Dendritic cell treated with granulocyte-macrophage colony-stimulating factor and Interleukin-4, amounts not matched to agents 40 ng/mL and 50 ng/mL, for 4 days (primary cell): ENCODE measurements at regions not wholly inside any gene's neighbourhood (a gene's known extent, or its start where the extent isn't known, plus 50 kb on each side); places are given as distances from the start of the nearest gene placed in this dataset.

Experiments used
- H3K27ac Mint-ChIP-seq: one replicate; pipeline ENCODE4 v1.8.0; 2022; ENCODE audit warnings: mild to moderate bottlenecking, mixed read lengths
- H3K27me3 Mint-ChIP-seq: one replicate; pipeline ENCODE4 v1.8.0; 2022; ENCODE audit warnings: mild to moderate bottlenecking, mixed read lengths
- H3K36me3 Mint-ChIP-seq: one replicate; pipeline ENCODE4 v1.8.0; 2022; ENCODE audit warnings: low read depth, mixed read lengths
- H3K4me1 Mint-ChIP-seq: one replicate; pipeline ENCODE4 v1.8.0; 2022; ENCODE audit warnings: low read depth, mixed read lengths
- H3K4me3 Mint-ChIP-seq: one replicate; pipeline ENCODE4 v1.8.0; 2022; ENCODE audit warnings: mild to moderate bottlenecking, moderate library complexity, mixed read lengths
- H3K9me3 Mint-ChIP-seq: one replicate; pipeline ENCODE4 v1.8.0; 2022; ENCODE audit warnings: mixed read lengths
- intact Hi-C: fragments of 100-400 bp; cut with micrococcal nuclease; formaldehyde crosslinking; loops from one replicate; pipeline ENCODE4 v1.15.0; 2022

DNA sequence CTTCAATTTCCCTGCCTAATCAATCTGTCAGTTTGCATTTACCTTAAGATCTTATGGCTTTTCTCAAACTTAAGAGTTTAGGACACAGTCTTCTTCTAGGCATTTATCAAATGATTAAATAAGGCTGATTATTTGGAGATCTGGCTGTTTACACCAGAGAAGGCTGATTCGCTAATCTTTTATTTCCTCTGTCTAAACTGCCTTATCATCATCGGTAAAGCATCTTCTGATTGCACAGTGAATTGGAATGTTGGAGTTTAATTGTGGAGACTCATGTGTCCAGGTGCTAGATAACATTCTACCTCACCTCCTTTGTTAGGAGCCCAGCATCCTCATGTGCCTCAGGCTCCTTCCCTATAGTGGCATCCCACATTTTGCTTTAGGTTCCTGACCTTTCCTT lies 100.3 kb upstream of the DDIT4L start:
- H3K27ac Mint-ChIP-seq, result no peak overlapping the region
- no peaks in the 10 kb centered on the region for H3K4me1 Mint-ChIP-seq
- intact Hi-C loops, result no loop called here
- no peak overlapping the region for H3K4me3 Mint-ChIP-seq
- H3K27me3 Mint-ChIP-seq, result no peaks in the 10 kb centered on the region
- no peaks in the 10 kb centered on the region for H3K36me3 Mint-ChIP-seq
- H3K9me3 Mint-ChIP-seq, result no peaks in the 10 kb centered on the region

DNA sequence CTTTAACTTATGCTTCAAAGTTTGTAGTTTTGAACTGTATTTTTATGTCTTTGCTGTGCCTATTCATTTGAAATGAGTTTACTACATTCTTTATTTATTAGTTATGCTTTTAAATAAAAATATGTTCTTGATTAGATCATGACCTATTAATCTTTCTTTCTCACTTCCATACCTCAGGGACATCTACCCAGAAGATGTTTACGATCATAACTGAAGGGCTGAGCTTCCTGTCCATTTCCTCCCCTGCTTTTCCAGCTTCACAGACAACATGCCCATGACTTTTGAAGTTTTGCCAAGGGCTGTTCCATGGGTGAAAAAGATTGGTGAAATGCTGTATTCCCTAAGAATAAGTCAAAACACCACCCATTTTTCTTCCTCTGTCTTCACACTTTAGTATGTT lies 99.7 kb upstream of the DDIT4L start:
- Mint-ChIP-seq H3K9me3 (no peaks in the 10 kb centered on the region), H3K4me3 (no peak overlapping the region), H3K27me3 (no peaks in the 10 kb centered on the region), H3K36me3 (no peaks in the 10 kb centered on the region), H3K27ac (no peak overlapping the region), H3K4me1 (no peaks in the 10 kb centered on the region)
- intact Hi-C loops, result no loop called here

DNA sequence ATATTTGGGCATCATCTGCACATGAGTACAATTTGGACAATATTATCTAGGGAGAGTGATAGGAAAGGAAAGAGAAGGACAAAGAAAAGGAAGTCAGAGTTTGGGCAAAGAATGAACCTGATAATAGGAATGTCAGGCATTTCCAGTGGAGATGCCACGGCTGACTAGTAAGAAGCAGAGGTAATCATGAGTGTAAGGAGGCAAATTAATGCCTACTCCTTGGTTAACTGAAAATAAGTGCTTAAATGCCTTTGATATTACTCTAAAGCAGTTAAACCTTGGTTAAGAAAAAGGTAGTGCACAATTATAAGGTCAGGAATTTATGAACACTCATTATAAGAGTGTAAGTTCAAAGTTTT lies 99.2 kb upstream of the DDIT4L start:
- intact Hi-C loops, result no loop called here
- Mint-ChIP-seq H3K27me3 (no peaks in the 10 kb centered on the region), H3K27ac (no peak overlapping the region), H3K36me3 (no peaks in the 10 kb centered on the region), H3K9me3 (no peaks in the 10 kb centered on the region), H3K4me1 (no peaks in the 10 kb centered on the region), H3K4me3 (no peak overlapping the region)

- no peaks in the 10 kb centered on the region for H3K36me3 Mint-ChIP-seq
- no peaks in the 10 kb centered on the region for H3K4me1 Mint-ChIP-seq
- intact Hi-C loops, result no loop called here
- H3K27me3 Mint-ChIP-seq, result no peaks in the 10 kb centered on the region
- no peak overlapping the region for H3K4me3 Mint-ChIP-seq
- no peaks in the 10 kb centered on the region for H3K9me3 Mint-ChIP-seq
- H3K27ac Mint-ChIP-seq, result no peak overlapping the region
These were observed 98.7 kb upstream of the DDIT4L start for GRCh38 chr4:100288811-100289529.

DNA sequence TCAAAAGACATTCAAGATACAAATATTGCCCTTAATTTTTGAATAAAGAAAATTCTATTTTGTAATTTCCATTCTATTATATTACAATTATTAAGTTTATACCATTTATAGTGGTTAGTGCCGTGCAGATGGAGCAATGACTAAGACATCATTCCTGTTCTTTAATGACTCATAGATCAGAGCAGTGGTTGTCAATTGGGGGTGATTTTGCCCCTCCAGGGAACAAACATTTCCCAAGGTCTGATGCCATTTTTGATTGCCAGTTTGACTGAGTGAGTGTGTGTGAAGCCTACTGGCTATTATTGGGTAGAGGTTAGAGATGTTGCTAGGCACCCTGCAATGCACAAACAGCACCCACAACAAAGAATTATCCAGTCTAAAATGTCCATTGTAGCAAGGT lies 97.9 kb upstream of the DDIT4L start:
- no peaks in the 10 kb centered on the region for H3K9me3 Mint-ChIP-seq
- intact Hi-C loops, result no loop called here
- H3K27ac Mint-ChIP-seq, result no peak overlapping the region
- no peaks in the 10 kb centered on the region for H3K4me1 Mint-ChIP-seq
- H3K27me3 Mint-ChIP-seq, result no peaks in the 10 kb centered on the region
- H3K36me3 Mint-ChIP-seq, result no peaks in the 10 kb centered on the region
- no peak overlapping the region for H3K4me3 Mint-ChIP-seq

- no peaks in the 10 kb centered on the region for H3K27me3 Mint-ChIP-seq
- intact Hi-C loops, result no loop called here
- H3K9me3 Mint-ChIP-seq, result no peaks in the 10 kb centered on the region
- no peak overlapping the region for H3K27ac Mint-ChIP-seq
- H3K4me3 Mint-ChIP-seq, result no peak overlapping the region
- H3K36me3 Mint-ChIP-seq, result no peaks in the 10 kb centered on the region
- H3K4me1 Mint-ChIP-seq, result no peaks in the 10 kb centered on the region
These were observed 97.3 kb upstream of the DDIT4L start for GRCh38 chr4:100287534-100287933.

- Mint-ChIP-seq H3K9me3 (no peaks in the 10 kb centered on the region), H3K4me1 (no peaks in the 10 kb centered on the region), H3K27me3 (no peaks in the 10 kb centered on the region), H3K4me3 (no peak overlapping the region), H3K27ac (no peak overlapping the region), H3K36me3 (no peaks in the 10 kb centered on the region)
- intact Hi-C loops, result no loop called here
These were observed 96.4 kb upstream of the DDIT4L start for GRCh38 chr4:100286636-100287035.

DNA sequence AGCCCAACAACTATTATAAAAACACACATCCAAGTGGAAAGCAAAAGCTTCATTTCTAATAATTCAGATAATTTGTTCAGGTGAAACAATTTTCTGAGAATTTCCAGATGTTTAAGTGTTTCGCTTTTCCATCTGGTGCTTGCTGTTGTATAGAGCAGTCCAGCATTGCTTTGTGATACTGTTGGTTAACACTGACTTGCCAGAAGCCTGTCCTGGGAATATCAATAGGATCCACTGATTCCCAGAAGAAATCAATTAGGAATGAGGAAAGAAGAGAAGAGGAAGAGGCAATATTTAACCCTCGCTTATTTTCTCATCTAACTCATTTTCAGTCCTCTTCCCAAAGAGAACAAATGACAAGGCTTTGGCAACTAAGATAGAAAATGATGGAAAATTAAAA lies 94.9 kb upstream of the DDIT4L start:
- Mint-ChIP-seq H3K9me3 (no peaks in the 10 kb centered on the region), H3K27ac (no peak overlapping the region), H3K36me3 (no peaks in the 10 kb centered on the region), H3K27me3 (no peaks in the 10 kb centered on the region), H3K4me3 (no peak overlapping the region), H3K4me1 (no peaks in the 10 kb centered on the region)
- intact Hi-C loops, result no loop called here

DNA sequence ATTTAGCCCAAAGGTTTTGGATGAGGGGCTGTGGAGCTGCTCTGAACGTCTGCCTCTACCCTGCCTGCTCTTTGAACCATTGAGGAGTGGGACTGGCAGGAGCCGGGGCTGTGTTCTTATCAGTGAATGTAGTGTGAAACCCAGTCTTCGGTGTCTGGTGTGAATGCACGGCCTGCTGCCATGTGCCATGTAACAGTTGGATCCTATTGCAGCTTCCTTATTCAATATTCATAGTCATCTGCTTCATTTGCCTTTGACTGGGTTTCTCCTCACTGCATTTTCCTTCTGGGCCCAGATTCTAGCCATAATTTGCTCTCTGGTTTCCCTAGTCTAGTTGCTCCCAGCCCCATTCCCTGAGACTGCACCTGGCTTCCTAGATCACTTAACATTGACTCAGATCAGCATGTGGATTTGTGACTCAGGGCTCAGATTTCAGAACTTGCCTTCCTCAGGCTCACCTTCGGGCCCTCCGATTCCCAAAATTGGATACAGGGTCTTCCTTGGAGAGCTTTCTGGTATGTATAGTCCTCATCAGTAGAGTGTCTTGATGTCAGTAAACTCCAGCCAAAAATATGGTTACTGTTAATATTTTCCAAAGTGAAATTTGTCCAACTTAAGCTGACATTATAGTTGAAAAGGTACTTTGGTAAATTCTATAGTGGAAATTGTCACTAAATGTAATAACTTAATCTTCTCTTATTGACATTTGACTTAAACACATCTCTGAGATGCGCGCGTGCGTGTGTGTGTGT lies 94.0 kb upstream of the DDIT4L start:
- Mint-ChIP-seq H3K4me3 (no peak overlapping the region), H3K9me3 (no peaks in the 10 kb centered on the region), H3K27me3 (no peaks in the 10 kb centered on the region), H3K36me3 (no peaks in the 10 kb centered on the region), H3K4me1 (no peaks in the 10 kb centered on the region), H3K27ac (no peak overlapping the region)
- intact Hi-C loops, result no loop called here

GRCh38 chr4:100280807-100281206 lies 90.5 kb upstream of the DDIT4L start:
- H3K4me1 Mint-ChIP-seq, result no peaks in the 10 kb centered on the region
- H3K27ac Mint-ChIP-seq, result no peak overlapping the region
- no peaks in the 10 kb centered on the region for H3K9me3 Mint-ChIP-seq
- intact Hi-C loops, result no loop called here
- H3K36me3 Mint-ChIP-seq, result no peaks in the 10 kb centered on the region
- no peak overlapping the region for H3K4me3 Mint-ChIP-seq
- no peaks in the 10 kb centered on the region for H3K27me3 Mint-ChIP-seq

- Mint-ChIP-seq H3K27me3 (no peaks in the 10 kb centered on the region), H3K9me3 (peaks cover 9% of the 10 kb centered on the region)
- intact Hi-C loops, result no loop called here
These were observed 88.3 kb upstream of the DDIT4L start for GRCh38 chr4:100278567-100278966.

GRCh38 chr4:100269446-100269845 lies 79.2 kb upstream of the DDIT4L start:
- intact Hi-C loops, result no loop called here
- H3K9me3 Mint-ChIP-seq, result peaks cover 47% of the 10 kb centered on the region
- H3K4me1 Mint-ChIP-seq, result no peaks in the 10 kb centered on the region
- no peaks in the 10 kb centered on the region for H3K36me3 Mint-ChIP-seq
- no peak overlapping the region for H3K27ac Mint-ChIP-seq
- no peaks in the 10 kb centered on the region for H3K27me3 Mint-ChIP-seq
- H3K4me3 Mint-ChIP-seq, result no peak overlapping the region

More at GRCh38 chr4:100278567-100278966, 88.3 kb upstream of the DDIT4L start:
- Mint-ChIP-seq H3K36me3 (no peaks in the 10 kb centered on the region), H3K4me3 (no peak overlapping the region), H3K4me1 (no peaks in the 10 kb centered on the region), H3K27ac (no peak overlapping the region)

DNA sequence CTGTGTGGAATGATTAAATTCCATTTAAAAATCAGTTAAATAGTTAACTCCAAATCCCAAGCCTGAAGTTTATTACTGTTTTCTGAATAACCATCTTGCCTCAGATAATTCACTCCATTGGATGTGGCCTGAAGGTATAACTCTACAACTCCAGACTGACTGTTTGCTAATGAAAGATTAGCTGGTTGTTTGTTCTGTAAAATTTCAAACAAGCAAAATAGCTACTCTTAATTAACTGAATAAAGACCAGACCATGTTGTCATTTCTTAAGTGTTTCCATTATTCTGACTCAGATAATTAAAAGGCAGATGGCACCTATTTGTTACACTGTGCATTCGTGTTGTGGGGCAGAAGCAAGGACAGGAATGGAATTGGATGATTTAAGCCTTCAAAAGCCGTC lies 78.5 kb upstream of the DDIT4L start:
- Mint-ChIP-seq H3K27me3 (no peaks in the 10 kb centered on the region), H3K36me3 (no peaks in the 10 kb centered on the region), H3K4me1 (no peaks in the 10 kb centered on the region), H3K9me3 (peaks cover 53% of the 10 kb centered on the region), H3K4me3 (no peak overlapping the region), H3K27ac (no peak overlapping the region)
- intact Hi-C loops, result no loop called here

- intact Hi-C loops, result no loop called here
- H3K27me3 Mint-ChIP-seq, result no peaks in the 10 kb centered on the region
- H3K4me1 Mint-ChIP-seq, result peaks cover 6% of the 10 kb centered on the region
- H3K36me3 Mint-ChIP-seq, result no peaks in the 10 kb centered on the region
- H3K9me3 Mint-ChIP-seq, result peaks cover 26% of the 10 kb centered on the region
- no peak overlapping the region for H3K27ac Mint-ChIP-seq
- no peak overlapping the region for H3K4me3 Mint-ChIP-seq
These were observed 71.1 kb upstream of the DDIT4L start for GRCh38 chr4:100261346-100261745.

DNA sequence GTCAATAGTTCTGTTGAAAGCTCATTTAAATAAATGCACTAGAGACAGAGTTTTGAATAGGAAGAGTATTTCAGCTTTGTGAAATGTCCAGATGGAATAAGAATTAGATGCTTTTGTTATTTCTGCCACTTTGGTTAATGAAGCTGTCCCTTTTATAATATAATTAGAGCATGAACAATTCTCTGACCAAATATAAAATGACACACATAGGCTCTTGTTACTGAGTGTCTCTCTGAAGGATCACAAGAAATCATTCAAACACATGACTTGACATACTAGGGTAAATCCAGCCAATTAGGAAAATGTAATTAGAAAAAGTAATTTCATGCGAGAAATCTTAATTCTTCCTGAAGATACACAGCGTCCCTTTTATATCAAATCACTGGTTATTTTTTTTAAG lies 68.4 kb upstream of the DDIT4L start:
- H3K27me3 Mint-ChIP-seq, result no peaks in the 10 kb centered on the region
- H3K36me3 Mint-ChIP-seq, result no peaks in the 10 kb centered on the region
- peaks cover 6% of the 10 kb centered on the region for H3K4me1 Mint-ChIP-seq
- H3K4me3 Mint-ChIP-seq, result no peak overlapping the region
- H3K9me3 Mint-ChIP-seq, result peaks cover under 1% of the 10 kb centered on the region
- intact Hi-C loops, result no loop called here
- no peak overlapping the region for H3K27ac Mint-ChIP-seq
